Stimulated activated CD8-positive, alpha-beta memory T cell treated with anti-CD3 and anti-CD28 coated beads, Interleukin-7, amount 100 ng/mL, for 48 hours (primary cell): ENCODE measurements at regions not wholly inside any gene's neighbourhood (a gene's known extent, or its start where the extent isn't known, plus 50 kb on each side); places are given as distances from the start of the nearest gene placed in this dataset.
"Not testable (repeated sequence)": the region's sequence is repeated elsewhere in the genome, so short reads cannot be mapped to it uniquely, and the experiment has no call there.

Experiments used
- DNase-seq, 2 donors: peaks; one replicate each; pipeline ENCODE4 v3.0.0-alpha.2; 2020; ENCODE audit warnings: low read depth in 1 of 2; ENCODE audit errors: extremely low read depth in 1 of 2

DNA sequence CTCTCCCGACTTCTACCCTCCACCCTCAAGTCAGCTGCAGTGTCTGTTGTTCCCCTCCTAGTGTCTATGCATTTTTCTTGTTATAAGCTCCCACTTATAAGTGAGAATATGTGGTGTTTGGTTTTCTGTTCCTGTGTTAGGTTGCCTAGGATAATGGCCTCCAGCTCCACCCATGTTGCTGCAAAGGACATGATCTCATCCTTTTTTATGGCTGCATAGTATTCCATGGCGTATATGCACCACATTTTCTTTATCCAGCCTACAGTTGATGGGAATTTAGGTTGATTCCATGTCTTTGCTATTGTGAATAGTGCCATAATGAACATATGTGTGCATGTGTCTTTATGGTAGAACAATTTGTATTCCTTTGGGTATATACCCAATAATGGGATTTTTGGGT, 80.7 kb downstream of the SPTSSA start:
- not testable (repeated sequence) for DNase-seq

DNA sequence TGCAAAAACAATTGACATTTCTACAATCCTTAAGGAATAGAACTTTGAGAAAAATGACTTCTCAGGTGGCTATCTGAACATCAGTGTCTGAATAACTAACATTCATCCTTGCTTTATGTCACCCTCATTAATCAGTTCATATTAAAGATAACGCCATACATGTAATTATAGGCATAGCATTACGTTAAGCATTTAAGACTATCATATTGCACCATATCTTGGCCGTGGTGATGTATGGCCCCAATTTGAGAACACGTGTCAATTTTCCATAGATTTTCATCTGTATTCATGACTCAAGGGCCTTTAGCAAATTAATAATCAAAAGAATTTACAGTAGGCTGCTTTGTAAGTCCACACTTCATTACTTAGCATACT, 81.6 kb downstream of the SPTSSA start:
- no peak for DNase-seq

DNA sequence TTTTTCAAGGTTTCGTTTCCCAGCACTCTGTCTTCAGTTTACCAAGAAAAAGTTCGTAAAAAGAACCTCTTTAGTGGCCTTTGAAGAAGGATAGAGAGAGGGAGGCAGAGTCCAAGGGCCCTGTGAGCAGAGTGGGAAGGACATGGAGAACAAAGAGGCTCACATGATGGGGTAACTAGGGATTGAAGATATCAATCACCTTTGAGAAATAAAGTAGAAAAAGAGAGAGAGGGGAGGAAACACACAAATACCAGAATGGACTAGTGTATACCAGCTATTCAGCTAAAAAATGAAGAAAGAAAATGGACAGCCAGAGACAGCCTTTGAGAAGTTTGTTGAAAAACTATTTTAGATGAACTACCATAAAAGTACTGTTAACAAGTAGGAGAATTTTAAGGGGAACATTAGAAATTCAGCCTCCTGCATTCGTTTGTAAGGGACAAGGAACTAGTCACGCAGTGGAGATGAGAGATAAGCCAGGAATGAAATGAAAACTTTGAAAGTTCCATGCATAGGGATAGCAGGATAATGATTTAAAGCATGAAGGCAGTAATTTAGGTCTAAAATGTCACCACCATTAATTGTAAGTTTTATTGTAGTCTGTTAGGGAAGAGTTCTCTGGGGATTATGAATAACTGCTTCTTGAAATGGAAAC, 82.1 kb downstream of the SPTSSA start:
- DNase-seq: no peak

DNA sequence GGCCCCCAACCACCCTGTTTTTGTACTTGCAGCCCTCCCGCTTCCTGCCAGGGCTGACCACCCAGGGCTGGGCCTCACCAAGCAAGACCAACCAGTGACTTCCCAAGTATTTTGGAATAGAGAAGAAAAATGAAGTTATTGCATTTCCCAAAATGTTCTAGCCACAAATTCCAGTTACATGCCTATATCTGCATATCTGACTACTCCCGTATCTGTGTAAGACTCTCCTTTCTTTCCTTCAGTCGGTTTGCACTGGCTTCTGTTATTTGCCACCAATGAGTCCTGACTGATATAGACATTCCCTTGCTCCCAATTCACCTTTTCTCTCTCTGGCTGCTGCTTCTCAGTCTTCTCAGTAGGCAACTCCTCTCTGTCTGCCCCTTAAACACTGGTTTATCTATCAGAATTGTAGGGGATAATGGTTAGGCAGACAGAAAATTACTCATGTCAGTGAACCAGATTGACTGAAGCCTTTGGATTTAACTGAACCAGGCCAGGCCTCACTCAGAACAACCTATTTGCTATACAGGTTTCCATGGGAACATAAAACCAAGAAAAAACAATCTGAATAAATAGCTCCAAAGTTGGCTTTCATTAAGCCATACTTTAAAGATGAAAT, 85.3 kb downstream of the SPTSSA start:
- no peak for DNase-seq

DNA sequence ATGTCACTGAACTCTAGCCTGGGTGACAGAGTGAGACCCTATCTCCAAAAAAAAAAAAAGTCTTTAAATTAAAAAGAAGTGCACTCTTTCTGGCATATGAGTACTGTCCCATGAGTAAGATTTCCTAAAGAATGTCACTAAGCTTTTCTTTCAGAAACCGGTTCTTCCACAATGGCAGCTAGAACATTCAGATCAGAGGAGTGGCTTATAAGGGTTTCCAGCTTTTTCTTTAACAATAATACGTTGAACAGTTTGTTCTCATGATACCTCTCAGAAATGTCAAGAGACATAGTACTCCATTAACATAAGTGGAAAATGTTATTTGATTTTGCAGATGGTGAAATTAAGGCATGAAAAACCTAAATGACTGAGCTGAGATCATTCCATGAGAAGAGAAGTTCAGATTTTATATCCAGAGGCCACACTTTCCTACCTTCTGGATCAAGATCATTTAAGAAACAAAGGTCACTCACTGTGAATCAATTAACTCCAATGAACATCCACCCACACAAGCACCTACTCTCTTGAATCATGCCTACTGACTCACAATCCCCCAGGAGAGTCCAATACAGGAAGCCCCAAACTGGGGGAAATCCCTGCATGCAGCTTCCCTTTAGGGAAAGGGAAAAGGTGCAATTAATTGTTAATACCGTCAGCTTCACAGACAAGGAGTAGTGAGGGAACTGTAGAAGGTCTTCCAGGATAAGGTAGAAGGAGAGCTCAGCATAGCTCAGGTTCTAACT, 86.9 kb downstream of the SPTSSA start:
- no peak for DNase-seq

DNA sequence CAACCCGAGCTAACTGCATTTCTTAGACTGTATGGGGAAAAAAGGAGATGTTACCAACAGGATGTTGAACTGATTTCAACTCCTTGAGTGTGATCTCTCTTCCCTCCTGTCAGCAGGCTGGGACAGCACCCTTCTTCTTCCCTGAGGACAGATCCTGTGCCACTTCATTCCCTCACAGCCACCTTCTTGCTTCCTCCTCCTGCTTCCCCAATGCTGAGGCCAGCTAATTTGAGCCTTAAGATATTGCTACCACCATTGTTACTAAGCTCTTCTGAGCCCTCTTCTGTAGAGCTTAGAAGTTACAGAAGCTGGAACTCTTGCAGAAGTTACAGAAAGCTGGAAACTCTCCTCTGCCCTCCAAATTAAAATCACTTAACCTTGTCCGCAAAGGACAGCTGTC, 88.8 kb downstream of the SPTSSA start:
- DNase-seq: no peak

DNA sequence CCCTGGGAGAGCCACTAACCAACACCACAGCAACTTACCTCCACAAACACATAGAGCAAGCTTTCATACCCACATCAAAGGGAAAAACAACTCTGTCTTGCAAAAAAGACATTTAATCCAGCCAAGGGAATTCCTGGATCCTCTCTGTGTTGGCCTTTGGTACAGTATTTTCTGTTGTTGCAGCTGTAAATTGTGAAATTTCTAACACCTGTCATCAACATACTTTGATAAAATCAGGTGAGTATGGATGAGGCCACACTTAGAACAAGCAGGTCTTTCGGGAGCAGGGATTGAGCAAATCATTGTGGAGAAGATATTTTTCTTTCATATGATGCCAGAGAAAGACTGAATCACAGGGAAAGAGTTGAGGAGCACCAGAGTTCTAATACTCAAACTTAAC, 89.3 kb downstream of the SPTSSA start:
- no peak for DNase-seq

DNA sequence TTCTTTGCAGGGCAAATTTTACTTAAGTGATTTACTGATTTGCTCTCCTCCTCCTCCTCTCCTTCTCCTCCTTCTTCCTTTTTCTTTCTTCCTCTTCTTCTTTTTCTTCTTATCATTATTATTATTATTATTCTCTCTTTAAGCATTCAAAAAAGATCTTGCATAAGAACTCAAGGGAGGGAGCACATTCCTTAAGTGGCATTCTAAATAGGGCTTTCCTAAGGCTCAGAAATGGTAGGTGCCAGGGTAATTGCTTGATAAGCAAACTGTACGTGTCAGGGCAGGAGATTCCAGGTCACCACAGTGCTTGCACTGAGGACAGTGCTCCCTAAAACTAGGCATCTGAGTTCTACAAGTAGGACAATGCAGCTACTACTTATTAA, 92.4 kb downstream of the SPTSSA start:
- DNase-seq: no peak

DNA sequence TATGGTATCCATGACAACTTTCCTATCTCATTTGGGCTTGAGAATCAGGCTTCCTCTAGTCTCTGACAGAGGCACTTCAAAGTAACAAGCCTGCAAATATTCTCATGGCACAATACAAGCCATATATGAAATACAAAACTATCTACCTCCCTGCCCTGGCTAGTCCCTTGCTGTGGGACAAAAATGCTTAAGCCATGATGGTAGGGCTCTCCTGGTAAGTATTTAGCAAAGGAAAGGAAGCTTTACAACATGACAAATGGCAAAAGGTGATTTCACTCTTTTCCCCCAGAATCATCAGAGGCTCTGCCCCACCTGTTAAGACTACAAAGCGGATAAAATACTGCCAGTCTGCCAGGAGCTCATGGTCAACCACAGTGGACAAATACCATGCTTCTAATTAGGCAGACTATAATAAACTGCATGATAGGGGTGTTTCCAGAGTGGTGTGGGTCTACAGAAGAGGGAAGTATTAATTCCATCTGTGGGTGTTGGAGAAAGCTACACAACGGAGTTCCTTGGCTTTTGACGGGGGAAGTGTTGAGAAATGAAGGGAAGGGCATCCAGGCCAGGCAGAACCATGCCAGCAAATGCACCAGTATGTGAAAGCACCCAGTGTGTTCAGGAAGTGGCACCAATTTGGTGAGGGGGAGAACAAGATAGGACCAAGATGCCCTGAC, 92.9 kb downstream of the SPTSSA start:
- no peak for DNase-seq

DNA sequence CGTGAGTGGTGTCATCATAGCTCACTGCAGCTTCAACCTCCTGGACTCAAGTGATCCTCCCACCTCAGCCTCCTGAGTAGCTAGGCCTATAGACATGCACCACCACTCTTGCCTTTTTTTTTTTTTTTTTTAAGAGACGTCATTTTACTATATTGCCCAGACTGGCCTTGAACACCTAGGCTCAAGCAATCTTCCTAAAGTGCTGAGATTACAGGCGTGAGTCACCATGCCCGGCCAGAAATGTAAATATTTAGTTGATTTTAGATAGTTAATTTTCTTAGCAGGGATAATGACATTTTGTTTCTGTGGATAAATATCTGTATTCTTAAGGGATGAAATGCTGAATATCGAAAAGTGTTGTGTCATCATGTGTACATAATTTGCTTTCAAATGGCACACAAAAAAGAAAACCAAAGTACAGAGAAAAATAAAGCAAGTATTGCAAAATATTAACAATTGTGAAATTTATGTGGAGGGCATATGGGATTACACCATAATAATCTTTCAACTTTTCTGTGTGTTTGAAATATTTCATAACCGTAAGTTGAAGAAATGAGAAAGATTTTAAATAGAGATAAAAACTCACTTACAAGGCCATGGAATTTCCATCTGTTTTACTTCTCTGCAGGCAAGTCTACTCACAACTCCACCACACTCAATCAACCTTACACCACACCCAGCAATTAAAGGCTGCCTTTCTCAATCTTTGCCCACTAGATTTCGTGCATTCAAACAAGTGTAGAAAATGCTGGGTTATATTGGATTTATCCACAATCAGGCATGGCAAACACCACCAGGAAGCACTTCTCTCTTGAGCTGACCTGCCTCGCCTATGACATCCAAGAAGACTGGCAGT, 93.7 kb downstream of the SPTSSA start:
- DNase-seq: no peak

DNA sequence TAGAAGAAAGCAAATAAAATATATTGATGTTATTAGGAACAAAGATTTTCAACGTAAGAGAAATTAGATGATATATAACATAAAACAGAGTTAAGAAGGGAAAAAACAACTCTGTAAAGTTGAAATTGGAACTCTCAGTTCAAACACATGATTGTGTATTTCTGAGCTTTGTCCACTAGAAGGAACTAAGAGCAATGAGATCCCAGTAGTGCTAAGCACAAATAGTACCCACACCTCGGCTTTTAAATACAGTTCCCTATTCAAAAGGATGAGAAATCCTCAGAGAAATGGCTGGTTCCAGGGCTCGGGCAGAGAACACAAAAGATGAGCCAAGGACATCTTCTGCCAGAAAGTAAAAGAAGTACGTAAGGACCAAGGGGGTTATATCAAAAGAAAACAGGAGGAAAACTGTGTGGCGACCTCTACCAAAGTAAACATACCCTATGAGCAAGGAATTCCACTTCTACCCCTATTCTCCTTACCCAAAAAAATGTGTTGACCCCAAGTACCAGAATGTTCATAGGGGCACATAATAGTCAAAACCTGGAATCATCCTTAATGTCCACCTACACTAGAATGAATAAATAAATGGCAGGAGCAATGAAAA, 96.6 kb downstream of the SPTSSA start:
- DNase-seq: no peak

DNA sequence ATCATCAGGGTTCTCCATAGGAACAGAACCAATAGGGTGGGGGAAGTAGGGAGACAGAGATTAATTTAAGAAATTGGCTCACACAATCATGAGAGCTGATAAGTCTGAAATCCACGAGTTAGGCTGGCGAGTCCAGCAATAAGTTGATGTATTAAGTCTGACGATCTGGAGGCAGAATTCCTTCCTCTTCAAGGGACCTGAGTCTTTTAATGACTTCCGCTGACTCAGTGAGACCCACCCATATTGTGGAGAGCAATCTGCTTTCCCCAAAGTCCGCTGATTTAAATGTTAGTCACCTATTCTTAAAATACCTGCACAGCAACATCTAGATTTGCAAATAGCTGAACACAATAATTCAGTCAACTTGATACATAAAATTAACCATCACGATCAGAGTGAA, 97.8 kb downstream of the SPTSSA start:
- DNase-seq: no peak

DNA sequence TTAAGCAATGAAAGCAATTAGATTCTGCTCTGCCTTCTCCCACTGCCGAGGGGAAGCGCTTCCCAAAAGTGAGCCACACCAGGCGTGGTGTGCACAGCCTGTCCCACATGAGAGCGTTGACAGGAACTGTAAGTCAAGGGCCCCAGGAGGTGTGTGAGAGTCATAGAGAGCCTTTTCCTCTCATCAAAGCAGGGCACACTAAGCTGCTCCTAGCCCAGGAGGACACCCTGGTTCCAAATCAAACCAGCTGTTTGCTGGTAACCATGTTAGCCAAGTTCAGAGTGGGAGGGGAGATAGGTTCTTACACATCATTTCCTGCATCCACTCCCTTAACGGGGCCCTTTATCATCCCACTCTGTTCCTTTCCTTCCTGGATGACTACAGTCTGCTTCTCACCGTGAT, 98.3 kb downstream of the SPTSSA start:
- DNase-seq: no peak

DNA sequence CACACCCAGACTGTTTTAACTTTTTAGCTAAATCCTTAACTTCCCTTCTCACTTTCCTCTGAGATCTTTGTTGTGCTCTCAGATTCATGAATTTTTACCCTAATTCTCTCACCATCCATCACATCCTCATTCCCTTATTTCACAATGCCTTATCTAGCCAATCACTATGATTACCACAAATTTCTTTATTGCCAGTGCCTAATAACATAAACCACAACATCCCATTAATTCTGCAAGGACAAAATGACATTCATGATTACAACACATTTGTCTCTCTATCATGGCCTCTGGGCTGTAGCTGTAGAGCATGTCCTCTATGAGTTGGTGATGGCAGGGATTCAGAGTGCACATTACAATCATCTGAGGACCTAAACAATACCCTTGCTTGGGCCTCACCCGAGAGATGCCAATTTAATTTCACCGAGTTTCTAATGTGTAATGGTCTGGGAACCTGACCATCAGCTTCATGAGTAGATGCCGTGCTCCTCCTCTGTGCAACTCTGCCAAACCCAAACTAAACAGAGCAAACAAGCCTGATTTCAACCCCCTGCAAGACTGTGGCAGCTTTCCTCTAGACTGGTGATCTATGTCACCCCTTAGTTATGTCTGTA, 99.3 kb downstream of the SPTSSA start:
- no peak for DNase-seq

DNA sequence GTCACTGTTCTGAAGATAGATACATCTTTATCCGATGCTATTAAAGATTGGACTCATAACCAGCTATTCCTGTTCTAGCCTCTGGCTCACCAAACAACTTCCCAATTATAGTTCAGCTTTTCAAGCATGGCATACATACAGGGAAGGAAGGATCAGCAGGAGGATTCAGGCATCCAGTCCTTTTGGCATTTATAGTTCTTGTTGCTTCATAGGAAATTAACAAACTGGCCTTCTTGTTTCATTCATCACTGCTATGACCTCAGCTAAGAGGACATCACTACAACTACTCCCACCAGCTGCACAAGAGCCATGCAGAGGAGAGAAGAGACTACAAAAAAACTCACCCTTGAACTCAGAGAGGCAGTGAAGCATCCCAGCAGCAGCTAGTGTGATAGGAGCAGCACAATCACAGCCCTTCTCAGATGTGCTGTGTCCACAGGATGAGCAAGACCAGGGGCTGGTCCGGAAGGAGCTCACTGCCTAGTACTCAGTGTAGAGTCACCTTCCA, 100.5 kb downstream of the SPTSSA start:
- DNase-seq: no peak

DNA sequence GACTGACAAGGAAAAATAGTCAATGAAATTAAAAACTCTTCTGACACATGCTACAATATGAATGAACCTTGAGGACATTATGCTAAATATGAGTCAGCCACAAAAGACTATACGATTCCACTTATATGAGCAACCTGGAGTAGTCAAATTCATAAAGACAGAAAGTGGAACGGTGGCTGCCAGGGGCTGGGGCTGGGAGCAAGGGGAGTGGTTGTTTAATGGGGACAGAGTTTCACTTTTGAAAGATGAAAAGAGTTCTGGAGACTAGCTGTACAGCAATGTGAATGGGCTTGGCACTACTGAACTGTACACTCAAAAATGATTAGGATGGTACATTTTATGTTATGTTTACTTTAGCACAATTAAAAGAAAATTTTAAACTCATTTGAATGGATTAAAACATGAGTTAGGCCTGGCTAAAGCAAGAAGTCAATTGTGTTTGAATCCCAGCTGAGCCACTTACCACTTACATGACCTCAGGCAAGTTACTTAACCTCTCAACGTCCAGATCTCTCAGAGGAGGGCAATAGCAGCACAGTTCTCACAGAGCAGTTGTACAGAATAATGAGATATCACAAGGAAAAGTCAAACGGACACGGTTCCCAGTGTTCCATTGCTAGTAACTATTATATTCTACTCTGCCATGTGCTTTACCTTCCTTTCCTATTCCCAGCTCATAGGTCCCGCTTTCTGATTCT, 102.5 kb downstream of the SPTSSA start:
- no peak for DNase-seq

DNA sequence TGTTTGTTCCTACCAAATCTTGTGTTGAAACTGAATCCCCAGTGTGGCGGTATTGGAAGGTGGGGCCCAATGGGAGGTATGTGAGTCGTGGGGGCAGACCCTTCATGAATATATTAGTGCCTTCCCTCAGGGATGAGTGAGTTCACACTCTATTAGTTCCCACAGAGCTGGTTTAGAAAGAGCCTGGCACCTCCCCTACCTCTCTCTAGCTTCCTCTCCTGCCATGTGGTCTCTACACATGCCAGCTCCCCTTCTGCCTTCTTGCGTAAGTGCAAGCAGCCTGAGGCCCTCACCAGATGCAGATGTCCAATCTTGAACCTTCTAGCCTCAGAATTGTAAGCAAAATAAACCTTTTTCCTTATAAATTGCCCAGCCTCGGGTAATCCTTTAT, 105.8 kb downstream of the SPTSSA start:
- no peak for DNase-seq

DNA sequence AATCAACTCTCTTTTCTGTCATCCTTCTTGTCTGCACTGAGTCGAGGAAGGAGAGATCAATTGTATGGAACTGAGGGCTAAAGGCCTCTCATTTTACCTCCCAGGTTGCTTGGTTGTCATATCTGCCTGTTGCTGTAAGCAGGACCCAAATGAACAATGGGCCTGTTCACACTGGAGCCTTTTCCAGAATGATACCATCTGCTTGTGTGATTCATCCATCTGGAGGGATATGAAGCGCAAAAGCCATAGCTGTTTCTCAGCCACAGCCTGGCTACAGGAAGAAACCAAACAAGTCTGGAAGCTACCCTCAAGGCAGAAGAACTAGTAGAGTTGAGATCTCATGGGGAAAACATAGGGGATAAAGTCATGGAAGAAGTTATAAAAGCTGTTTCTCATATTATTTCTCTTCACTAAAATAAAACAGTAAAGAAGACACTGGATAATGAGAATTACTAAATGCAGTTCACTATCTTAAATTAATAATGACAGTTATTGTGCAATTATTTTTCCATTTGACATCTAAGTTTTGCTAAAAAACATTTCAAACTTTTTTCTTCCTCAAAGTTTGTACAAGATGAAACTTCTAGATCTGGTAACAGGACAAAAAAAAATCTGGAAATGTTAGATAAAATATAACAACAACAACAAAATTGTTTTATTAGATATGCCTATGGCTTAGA, 106.3 kb downstream of the SPTSSA start:
- no peak for DNase-seq

DNA sequence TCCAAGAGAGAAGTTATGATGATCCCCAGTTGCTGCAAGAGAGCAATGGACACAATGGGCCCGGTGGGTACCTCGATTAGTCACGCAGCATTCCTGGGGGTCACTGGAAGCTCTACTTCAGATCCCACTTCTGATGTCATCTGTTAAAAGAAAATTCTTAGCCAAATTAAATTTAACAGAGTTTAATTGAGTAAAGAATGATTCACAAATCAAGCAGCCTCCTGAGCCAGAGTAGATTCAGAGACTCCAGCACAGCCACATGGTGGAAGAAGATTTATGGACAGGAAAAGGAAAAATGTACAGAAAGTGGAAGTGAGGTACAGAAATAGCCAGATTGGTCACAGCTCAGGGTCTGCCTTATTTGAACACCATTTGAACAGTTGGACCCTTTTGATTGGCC, 107.5 kb downstream of the SPTSSA start:
- DNase-seq: no peak
